GM12891 (cell line): ENCODE measurements at regions not wholly inside any gene's neighbourhood (a gene's known extent, or its start where the extent isn't known, plus 50 kb on each side); places are given as distances from the start of the nearest gene placed in this dataset.

ENCODE experiments used
- POLR2A ChIP-seq: IDR thresholded peaks from 2 replicates; pipeline ENCODE4 v1.6.1; 2011; ENCODE audit warnings: low read depth, low read length, control low read depth
- SPI1 ChIP-seq: IDR thresholded peaks from 2 replicates; pipeline ENCODE4 v1.6.1; 2011; ENCODE audit warnings: low read depth, low read length, control low read depth
- TAF1 ChIP-seq: IDR thresholded peaks from 2 replicates; pipeline ENCODE4 v1.6.1; 2011; ENCODE audit warnings: low read depth, low read length, control low read depth

DNA sequence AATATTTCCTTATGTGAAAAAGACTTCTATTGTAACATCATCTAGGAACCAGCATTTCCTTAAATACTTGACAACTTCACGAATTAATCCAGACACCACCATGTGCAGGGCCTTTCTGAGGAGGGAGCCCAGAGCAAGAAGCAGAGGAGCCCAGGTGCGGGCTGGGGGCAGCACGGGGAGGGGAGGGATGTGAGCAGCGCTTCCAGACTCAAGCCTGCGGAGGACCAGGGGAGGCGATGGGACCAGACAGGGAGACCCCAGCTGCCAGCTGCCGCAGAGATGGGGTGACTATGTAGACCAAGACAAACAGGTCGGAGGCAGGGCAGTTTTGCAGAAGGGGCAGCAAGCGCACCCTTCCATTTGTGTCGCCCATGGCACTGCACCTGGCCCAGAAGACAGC is 596.1 kb downstream of the IRX1 start:
- TF ChIP-seq POLR2A: no peak
- TF ChIP-seq SPI1: no peak
- TF ChIP-seq TAF1: no peak
